Prostate gland (tissue), 2 donors: ENCODE measurements at regions not wholly inside any gene's neighbourhood (a gene's known extent, or its start where the extent isn't known, plus 50 kb on each side); places are given as distances from the start of the nearest gene placed in this dataset.

ENCODE experiments used
- POLR2A ChIP-seq: fragments of 450-650 bp; IDR thresholded peaks from one replicate; pipeline ENCODE4 v1.6.1; 2016; ENCODE audit warnings: antibody characterized with exemption, mild to moderate bottlenecking
- POLR2AphosphoS5 ChIP-seq: sonication (generic); formaldehyde crosslinking; IDR thresholded peaks from one replicate; pipeline ENCODE4 v1.6.1; 2017; ENCODE audit warnings: antibody characterized with exemption
- TF ChIP-seq, protein P1 (sequence below), 4 experiments: fragments of 200-600 bp in 2 of 4; fragments of 450-650 bp in 2 of 4; sonication (generic) in 2 of 4; IDR thresholded peaks; 1 replicate in 3 of 4; 2 replicates in 1 of 4; pipeline ENCODE4 v1.5.1; 2016 to 2019; ENCODE audit warnings: antibody characterized with exemption in 4 of 4, mild to moderate bottlenecking in 2 of 4, moderate library complexity in 2 of 4

GRCh38 chrX:26347171-26347570 lies 131.2 kb downstream of the MAGEB5 start:
- TF ChIP-seq, protein P1, sequence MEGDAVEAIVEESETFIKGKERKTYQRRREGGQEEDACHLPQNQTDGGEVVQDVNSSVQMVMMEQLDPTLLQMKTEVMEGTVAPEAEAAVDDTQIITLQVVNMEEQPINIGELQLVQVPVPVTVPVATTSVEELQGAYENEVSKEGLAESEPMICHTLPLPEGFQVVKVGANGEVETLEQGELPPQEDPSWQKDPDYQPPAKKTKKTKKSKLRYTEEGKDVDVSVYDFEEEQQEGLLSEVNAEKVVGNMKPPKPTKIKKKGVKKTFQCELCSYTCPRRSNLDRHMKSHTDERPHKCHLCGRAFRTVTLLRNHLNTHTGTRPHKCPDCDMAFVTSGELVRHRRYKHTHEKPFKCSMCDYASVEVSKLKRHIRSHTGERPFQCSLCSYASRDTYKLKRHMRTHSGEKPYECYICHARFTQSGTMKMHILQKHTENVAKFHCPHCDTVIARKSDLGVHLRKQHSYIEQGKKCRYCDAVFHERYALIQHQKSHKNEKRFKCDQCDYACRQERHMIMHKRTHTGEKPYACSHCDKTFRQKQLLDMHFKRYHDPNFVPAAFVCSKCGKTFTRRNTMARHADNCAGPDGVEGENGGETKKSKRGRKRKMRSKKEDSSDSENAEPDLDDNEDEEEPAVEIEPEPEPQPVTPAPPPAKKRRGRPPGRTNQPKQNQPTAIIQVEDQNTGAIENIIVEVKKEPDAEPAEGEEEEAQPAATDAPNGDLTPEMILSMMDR (IDR thresholded peaks at IDR 0.05), result no peak
- TF ChIP-seq POLR2A (no peak), POLR2AphosphoS5 (no peak)
